ENCODE measurements at regions not wholly inside any gene's neighbourhood (a gene's known extent, or its start where the extent isn't known, plus 50 kb on each side); places are given as distances from the start of the nearest gene placed in this dataset.
"Not testable (repeated sequence)": the region's sequence is repeated elsewhere in the genome, so short reads cannot be mapped to it uniquely, and the experiment has no call there.

- Histone ChIP-seq H3K4me3 (ENCODE audit: low read length) (no peak overlapping the region), H3K9me3 (ENCODE audit: insufficient read depth, low read depth, low read length) (peaks cover 95% of the 10 kb centered on the region), H3K27ac (ENCODE audit: low read depth, low read length) (no peak overlapping the region), H3K9ac (ENCODE audit: low read depth, low read length) (no peak overlapping the region), H3K36me3 (ENCODE audit: insufficient read depth, low read length) (no peaks in the 10 kb centered on the region), H3K4me1 (ENCODE audit: insufficient read depth, low read length) (no peaks in the 10 kb centered on the region), H3K27me3 (ENCODE audit: insufficient read depth, low read length) (no peaks in the 10 kb centered on the region)
- 75% methylated on average over 1 of the region's 2 CpGs for WGBS
Observed at GRCh38 chr14:106620368-106620767, 1094.0 kb downstream of the TMEM121 start.

- Histone ChIP-seq H3K9me3 (ENCODE audit: insufficient read depth, low read depth, low read length) (peaks cover 97% of the 10 kb centered on the region), H3K27ac (ENCODE audit: low read depth, low read length) (no peak overlapping the region), H3K4me3 (ENCODE audit: low read length) (no peak overlapping the region; the same call in 1 of the 2 replicates), H3K9ac (ENCODE audit: low read depth, low read length) (no peak overlapping the region), H3K4me1 (ENCODE audit: insufficient read depth, low read length) (no peaks in the 10 kb centered on the region), H3K36me3 (ENCODE audit: insufficient read depth, low read length) (no peaks in the 10 kb centered on the region), H3K27me3 (ENCODE audit: insufficient read depth, low read length) (no peaks in the 10 kb centered on the region)
- WGBS, result 78% methylated on average over 12 of the region's 12 CpGs
Observed at GRCh38 chr14:106622200-106622745, 1095.9 kb downstream of the TMEM121 start.

GRCh38 chr14:106625186-106625585, 1098.8 kb downstream of the TMEM121 start:
- H3K9ac ChIP-seq (ENCODE audit: low read depth, low read length), result no peak overlapping the region
- H3K4me3 ChIP-seq (ENCODE audit: low read length), result no peak overlapping the region
- H3K4me1 ChIP-seq (ENCODE audit: insufficient read depth, low read length), result no peaks in the 10 kb centered on the region
- no peaks in the 10 kb centered on the region for H3K27me3 ChIP-seq (ENCODE audit: insufficient read depth, low read length)
- peaks cover 86% of the 10 kb centered on the region for H3K9me3 ChIP-seq (ENCODE audit: insufficient read depth, low read depth, low read length)
- WGBS, result 93% methylated on average over 3 of the region's 3 CpGs
- no peaks in the 10 kb centered on the region for H3K36me3 ChIP-seq (ENCODE audit: insufficient read depth, low read length)
- no peak overlapping the region for H3K27ac ChIP-seq (ENCODE audit: low read depth, low read length)

- H3K4me3 ChIP-seq (ENCODE audit: low read length); H3K4me1 ChIP-seq (ENCODE audit: insufficient read depth, low read length); H3K9ac ChIP-seq (ENCODE audit: low read depth, low read length); H3K27me3 ChIP-seq (ENCODE audit: insufficient read depth, low read length); H3K27ac ChIP-seq (ENCODE audit: low read depth, low read length); H3K36me3 ChIP-seq (ENCODE audit: insufficient read depth, low read length): not testable (repeated sequence)
- H3K9me3 ChIP-seq (ENCODE audit: insufficient read depth, low read depth, low read length), result peaks cover 86% of the 10 kb centered on the region
- 76% methylated on average over 4 of the region's 4 CpGs for WGBS
Observed at GRCh38 chr14:106626469-106626868, 1100.1 kb downstream of the TMEM121 start.

GRCh38 chr14:106626942-106627588, 1100.7 kb downstream of the TMEM121 start:
- H3K9ac ChIP-seq (ENCODE audit: low read depth, low read length); H3K27me3 ChIP-seq (ENCODE audit: insufficient read depth, low read length); H3K36me3 ChIP-seq (ENCODE audit: insufficient read depth, low read length); H3K27ac ChIP-seq (ENCODE audit: low read depth, low read length); H3K4me1 ChIP-seq (ENCODE audit: insufficient read depth, low read length); H3K4me3 ChIP-seq (ENCODE audit: low read length): not testable (repeated sequence)
- peaks cover 86% of the 10 kb centered on the region for H3K9me3 ChIP-seq (ENCODE audit: insufficient read depth, low read depth, low read length)
- WGBS, result 65% methylated on average over 15 of the region's 22 CpGs

GRCh38 chr14:106631879-106632278, 1105.5 kb downstream of the TMEM121 start:
- no peaks in the 10 kb centered on the region for H3K27me3 ChIP-seq (ENCODE audit: insufficient read depth, low read length)
- H3K27ac ChIP-seq (ENCODE audit: low read depth, low read length), result no peak overlapping the region
- 90% methylated on average over 6 of the region's 6 CpGs for WGBS
- H3K9me3 ChIP-seq (ENCODE audit: insufficient read depth, low read depth, low read length), result peaks cover 85% of the 10 kb centered on the region
- no peaks in the 10 kb centered on the region for H3K36me3 ChIP-seq (ENCODE audit: insufficient read depth, low read length)
- H3K9ac ChIP-seq (ENCODE audit: low read depth, low read length), result no peak overlapping the region
- H3K4me3 ChIP-seq (ENCODE audit: low read length), result no peak overlapping the region
- no peaks in the 10 kb centered on the region for H3K4me1 ChIP-seq (ENCODE audit: insufficient read depth, low read length)

GRCh38 chr14:106633721-106634120, 1107.3 kb downstream of the TMEM121 start:
- no peak overlapping the region for H3K27ac ChIP-seq (ENCODE audit: low read depth, low read length)
- H3K9me3 ChIP-seq (ENCODE audit: insufficient read depth, low read depth, low read length), result peaks cover 96% of the 10 kb centered on the region
- H3K4me1 ChIP-seq (ENCODE audit: insufficient read depth, low read length), result no peaks in the 10 kb centered on the region
- WGBS, result 53% methylated on average over 1 of the region's 2 CpGs
- H3K9ac ChIP-seq (ENCODE audit: low read depth, low read length), result no peak overlapping the region
- H3K36me3 ChIP-seq (ENCODE audit: insufficient read depth, low read length), result no peaks in the 10 kb centered on the region
- no peaks in the 10 kb centered on the region for H3K27me3 ChIP-seq (ENCODE audit: insufficient read depth, low read length)
- no peak overlapping the region for H3K4me3 ChIP-seq (ENCODE audit: low read length)

GRCh38 chr14:106635569-106635968, 1109.2 kb downstream of the TMEM121 start:
- peaks cover 80% of the 10 kb centered on the region for H3K9me3 ChIP-seq (ENCODE audit: insufficient read depth, low read depth, low read length)

GRCh38 chr14:106638786-106639452, 1112.5 kb downstream of the TMEM121 start:
- 79% methylated on average over 15 of the region's 25 CpGs for WGBS
- H3K27me3 ChIP-seq (ENCODE audit: insufficient read depth, low read length); H3K36me3 ChIP-seq (ENCODE audit: insufficient read depth, low read length); H3K27ac ChIP-seq (ENCODE audit: low read depth, low read length); H3K4me1 ChIP-seq (ENCODE audit: insufficient read depth, low read length); H3K9ac ChIP-seq (ENCODE audit: low read depth, low read length); H3K4me3 ChIP-seq (ENCODE audit: low read length): not testable (repeated sequence)
- peaks cover 72% of the 10 kb centered on the region for H3K9me3 ChIP-seq (ENCODE audit: insufficient read depth, low read depth, low read length)

More at GRCh38 chr14:106635569-106635968, 1109.2 kb downstream of the TMEM121 start:
- H3K27me3 ChIP-seq (ENCODE audit: insufficient read depth, low read length), result no peaks in the 10 kb centered on the region
- H3K4me3 ChIP-seq (ENCODE audit: low read length), result no peak overlapping the region
- no peaks in the 10 kb centered on the region for H3K4me1 ChIP-seq (ENCODE audit: insufficient read depth, low read length)
- no peaks in the 10 kb centered on the region for H3K36me3 ChIP-seq (ENCODE audit: insufficient read depth, low read length)
- WGBS, result 40% methylated on average over 4 of the region's 4 CpGs
- no peak overlapping the region for H3K27ac ChIP-seq (ENCODE audit: low read depth, low read length)
- no peak overlapping the region for H3K9ac ChIP-seq (ENCODE audit: low read depth, low read length)

- H3K4me3 ChIP-seq (ENCODE audit: low read length), result no peak overlapping the region
- H3K4me1 ChIP-seq (ENCODE audit: insufficient read depth, low read length), result no peaks in the 10 kb centered on the region
- 52% methylated on average over 6 of the region's 7 CpGs for WGBS
- H3K27me3 ChIP-seq (ENCODE audit: insufficient read depth, low read length), result no peaks in the 10 kb centered on the region
- no peak overlapping the region for H3K9ac ChIP-seq (ENCODE audit: low read depth, low read length)
- H3K36me3 ChIP-seq (ENCODE audit: insufficient read depth, low read length), result no peaks in the 10 kb centered on the region
- H3K27ac ChIP-seq (ENCODE audit: low read depth, low read length), result no peak overlapping the region
- peaks cover 68% of the 10 kb centered on the region for H3K9me3 ChIP-seq (ENCODE audit: insufficient read depth, low read depth, low read length)
Observed at GRCh38 chr14:106642090-106642489, 1115.7 kb downstream of the TMEM121 start.

GRCh38 chr14:106642971-106643370, 1116.6 kb downstream of the TMEM121 start:
- peaks cover 68% of the 10 kb centered on the region for H3K9me3 ChIP-seq (ENCODE audit: insufficient read depth, low read depth, low read length)
- WGBS, result 83% methylated on average over 6 of the region's 6 CpGs
- not testable (repeated sequence) for H3K36me3 ChIP-seq (ENCODE audit: insufficient read depth, low read length); H3K9ac ChIP-seq (ENCODE audit: low read depth, low read length); H3K4me3 ChIP-seq (ENCODE audit: low read length); H3K27me3 ChIP-seq (ENCODE audit: insufficient read depth, low read length); H3K4me1 ChIP-seq (ENCODE audit: insufficient read depth, low read length); H3K27ac ChIP-seq (ENCODE audit: low read depth, low read length)

Measured in HUES64 (cell line).